GM13976 (cell line): ENCODE measurements at regions not wholly inside any gene's neighbourhood (a gene's known extent, or its start where the extent isn't known, plus 50 kb on each side); places are given as distances from the start of the nearest gene placed in this dataset.

Source experiments
- DNase-seq: peaks from one replicate; pipeline ENCODE4 v3.0.0; 2012; ENCODE audit warnings: low spot score
- in situ Hi-C: fragments of 300-500 bp; cut with MboI; formaldehyde crosslinking; loops from one replicate; pipeline ENCODE4 v1.12.0; 2022; ENCODE audit warnings: low sequenced_read_pairs, mixed read lengths, inconsistent platforms; ENCODE audit not compliant: unreplicated experiment
- TF ChIP-seq, protein P1 (sequence below): IDR thresholded peaks from 2 replicates; pipeline ENCODE4 v1.5.1; 2012; ENCODE audit warnings: borderline replicate concordance, mild to moderate bottlenecking; ENCODE audit not compliant: insufficient read depth; ENCODE audit errors: extremely low read depth, missing control alignments, control extremely low read depth

DNA sequence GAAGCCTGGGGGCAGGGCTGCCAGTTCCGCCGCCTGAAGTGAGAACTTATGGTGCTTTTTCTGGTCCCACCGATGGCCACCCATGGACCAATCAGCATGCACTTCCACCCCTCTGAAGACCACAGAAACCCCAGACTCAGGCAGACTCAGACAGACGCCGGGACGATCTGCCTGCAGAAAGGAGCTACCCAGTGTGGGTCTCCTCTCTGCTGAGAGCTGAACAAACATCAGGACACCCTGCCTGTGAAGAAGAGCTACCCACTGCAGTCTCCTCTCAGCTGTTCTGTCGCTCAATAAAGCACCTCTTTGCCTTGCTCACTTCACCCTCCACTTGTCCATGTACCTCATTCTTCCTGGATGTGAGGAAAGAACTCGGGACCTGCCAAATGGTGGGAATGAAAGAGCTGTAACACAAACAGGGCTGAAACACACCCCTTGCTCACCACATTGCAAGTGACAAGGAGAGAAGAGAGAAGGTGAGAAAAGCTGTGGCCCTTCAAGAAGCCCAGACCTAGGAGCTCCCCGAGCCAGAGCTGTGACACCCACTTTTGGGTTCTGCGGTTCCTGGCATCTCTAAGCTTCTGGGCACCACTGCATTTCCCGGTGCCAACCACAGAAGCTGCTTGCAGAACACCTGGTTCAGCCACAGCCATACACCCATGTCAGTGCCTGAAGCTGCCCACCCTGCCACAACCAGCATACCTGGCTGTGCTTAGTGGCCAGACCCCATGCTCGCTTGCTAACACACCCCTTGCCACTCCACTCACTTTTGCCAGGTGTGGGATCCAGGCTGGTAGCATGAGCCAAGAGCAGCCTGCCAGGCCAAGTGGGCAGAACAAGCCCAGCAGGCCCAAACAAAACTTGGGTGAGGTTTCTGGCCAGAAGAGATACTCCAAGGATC is 114.3 kb upstream of the TSLP start:
- in situ Hi-C loops: no loop called here
- TF ChIP-seq, protein P1, sequence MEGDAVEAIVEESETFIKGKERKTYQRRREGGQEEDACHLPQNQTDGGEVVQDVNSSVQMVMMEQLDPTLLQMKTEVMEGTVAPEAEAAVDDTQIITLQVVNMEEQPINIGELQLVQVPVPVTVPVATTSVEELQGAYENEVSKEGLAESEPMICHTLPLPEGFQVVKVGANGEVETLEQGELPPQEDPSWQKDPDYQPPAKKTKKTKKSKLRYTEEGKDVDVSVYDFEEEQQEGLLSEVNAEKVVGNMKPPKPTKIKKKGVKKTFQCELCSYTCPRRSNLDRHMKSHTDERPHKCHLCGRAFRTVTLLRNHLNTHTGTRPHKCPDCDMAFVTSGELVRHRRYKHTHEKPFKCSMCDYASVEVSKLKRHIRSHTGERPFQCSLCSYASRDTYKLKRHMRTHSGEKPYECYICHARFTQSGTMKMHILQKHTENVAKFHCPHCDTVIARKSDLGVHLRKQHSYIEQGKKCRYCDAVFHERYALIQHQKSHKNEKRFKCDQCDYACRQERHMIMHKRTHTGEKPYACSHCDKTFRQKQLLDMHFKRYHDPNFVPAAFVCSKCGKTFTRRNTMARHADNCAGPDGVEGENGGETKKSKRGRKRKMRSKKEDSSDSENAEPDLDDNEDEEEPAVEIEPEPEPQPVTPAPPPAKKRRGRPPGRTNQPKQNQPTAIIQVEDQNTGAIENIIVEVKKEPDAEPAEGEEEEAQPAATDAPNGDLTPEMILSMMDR: no peak
- DNase-seq: no peak

DNA sequence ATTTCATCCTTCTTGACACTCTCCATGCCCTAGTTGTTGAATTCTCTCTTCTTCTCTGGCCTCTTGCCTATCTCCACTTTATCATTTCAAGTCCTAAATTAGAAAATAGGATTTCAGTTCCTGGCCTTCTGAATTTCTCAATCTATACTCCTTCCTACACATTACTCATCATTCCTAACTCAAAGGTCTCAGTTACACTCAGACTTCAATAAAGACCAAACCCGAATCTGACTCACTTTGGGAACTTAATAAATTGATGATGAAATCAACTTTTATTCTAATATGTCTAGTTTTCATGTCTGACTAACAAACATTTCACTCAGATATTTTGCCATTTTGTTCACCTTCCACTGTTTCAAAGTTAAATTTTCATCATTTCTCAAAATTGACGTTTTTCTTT is 113.6 kb upstream of the TSLP start:
- TF ChIP-seq, protein P1: no peak
- DNase-seq: no peak
- in situ Hi-C loops: no loop called here

DNA sequence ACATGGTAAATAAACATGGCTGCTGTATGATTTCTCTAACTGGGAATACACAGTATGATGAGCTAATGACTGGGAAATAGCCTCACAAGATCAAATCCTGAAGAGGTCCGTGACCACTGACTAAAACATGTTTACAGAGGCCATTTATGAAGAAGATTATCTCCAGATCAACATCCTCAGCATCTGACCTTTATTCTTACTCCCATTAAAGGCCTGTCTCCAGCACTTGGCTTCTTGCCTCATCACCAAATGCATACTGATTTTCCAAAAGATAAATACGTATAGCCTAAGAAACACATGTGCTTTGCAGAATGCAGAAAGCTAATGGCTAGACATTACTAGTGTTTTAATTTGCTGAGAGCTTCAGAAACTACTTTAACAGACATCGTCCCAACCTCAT is 108.0 kb upstream of the TSLP start:
- TF ChIP-seq, protein P1: no peak
- in situ Hi-C loops: no loop called here
- DNase-seq: no peak

DNA sequence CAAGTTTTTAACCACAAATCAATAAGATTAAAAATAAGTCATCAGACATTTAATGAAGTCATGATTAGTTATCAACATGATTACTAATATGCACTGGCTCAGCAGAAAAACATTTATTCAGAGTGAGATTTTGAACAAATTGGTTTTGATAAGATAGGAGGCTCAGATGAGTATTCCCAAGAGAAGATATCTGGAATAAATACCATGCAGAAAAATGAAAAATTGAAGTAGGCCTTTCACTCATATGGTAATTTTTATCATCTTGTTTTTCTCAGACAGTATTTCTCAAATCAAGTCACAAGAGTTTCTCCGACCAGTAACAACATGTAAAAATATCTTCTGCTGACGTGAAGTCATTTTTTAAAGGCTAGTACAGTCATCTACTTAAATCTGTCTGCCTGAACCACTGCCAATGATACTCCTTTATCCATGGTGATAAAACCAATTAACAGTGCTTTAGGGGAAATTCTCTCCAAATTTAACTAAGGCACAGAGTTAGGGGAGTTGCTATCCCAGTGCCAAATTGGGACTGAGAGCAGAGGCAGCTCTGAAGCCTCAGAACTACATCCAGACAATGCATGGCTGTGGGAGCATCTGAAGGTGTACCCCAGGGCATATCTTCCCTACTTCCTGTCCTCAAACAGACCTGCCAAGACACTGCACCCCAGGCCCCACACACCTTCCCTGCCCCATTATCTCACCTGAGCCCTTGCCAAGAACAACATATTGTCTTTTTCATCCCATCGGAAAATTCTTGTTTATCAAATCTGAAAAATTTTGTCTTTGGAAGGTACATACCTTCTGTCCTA is 105.5 kb upstream of the TSLP start:
- TF ChIP-seq, protein P1: no peak
- in situ Hi-C loops: no loop called here
- no peak for DNase-seq

DNA sequence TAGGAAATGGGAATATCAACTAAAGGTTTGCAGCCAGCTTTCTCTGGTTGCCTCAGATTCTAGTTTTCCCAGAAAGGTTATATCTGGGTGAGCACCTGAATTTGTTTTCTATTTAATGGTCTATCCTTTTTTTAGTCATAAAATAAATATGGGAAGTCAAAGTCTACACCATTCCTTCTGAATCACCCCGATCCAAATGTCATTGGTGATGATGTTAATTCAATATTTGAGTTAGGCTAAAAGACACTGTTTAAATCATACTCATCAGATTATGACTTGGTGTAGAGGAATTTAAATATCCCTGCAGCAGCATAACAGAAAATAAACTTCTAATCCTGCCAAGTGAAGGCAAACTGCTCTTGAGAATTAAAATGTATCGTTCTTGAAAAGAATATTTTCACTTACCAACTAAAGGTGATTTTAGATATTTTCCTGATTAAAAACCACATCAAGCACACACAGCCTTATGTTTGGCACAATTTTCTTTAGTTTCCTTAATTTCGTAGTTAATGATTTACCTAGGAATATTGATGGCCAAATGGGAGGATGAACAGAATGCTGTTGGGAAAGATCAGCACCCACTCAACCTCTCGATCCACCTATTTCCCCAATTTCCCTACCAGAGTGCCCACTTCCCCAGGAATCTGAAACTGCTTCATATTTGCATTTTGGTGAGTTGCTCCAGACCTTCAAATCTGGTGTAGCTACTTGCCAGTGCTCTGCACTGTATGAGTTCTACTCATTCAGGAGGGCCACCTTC is 103.1 kb upstream of the TSLP start:
- in situ Hi-C loops: no loop called here
- TF ChIP-seq, protein P1: no peak
- DNase-seq: no peak

DNA sequence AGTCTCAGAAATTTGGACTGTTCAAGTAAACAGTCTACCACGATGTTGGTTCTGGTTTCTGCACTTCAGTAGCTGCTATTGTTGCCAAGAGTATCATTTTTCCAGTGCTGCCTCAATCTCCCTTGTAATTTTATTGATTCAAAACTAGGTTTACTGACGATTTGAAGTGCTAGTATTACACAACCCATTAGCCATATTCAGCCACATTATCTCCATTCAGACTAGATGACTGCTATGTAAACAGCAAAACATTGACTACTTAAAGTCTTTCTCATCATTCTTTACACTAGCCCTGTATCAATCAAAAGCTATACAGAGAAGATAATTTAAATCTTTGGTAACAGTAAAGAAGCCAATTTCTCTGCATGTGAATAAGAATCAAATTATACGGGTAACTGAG is 102.0 kb upstream of the TSLP start:
- in situ Hi-C loops: no loop called here
- TF ChIP-seq, protein P1: no peak

More for the DNA sequence above, 102.0 kb upstream of the TSLP start:
- DNase-seq: no peak
